ENCODE measurements at regions not wholly inside any gene's neighbourhood (a gene's known extent, or its start where the extent isn't known, plus 50 kb on each side); places are given as distances from the start of the nearest gene placed in this dataset.

DNA sequence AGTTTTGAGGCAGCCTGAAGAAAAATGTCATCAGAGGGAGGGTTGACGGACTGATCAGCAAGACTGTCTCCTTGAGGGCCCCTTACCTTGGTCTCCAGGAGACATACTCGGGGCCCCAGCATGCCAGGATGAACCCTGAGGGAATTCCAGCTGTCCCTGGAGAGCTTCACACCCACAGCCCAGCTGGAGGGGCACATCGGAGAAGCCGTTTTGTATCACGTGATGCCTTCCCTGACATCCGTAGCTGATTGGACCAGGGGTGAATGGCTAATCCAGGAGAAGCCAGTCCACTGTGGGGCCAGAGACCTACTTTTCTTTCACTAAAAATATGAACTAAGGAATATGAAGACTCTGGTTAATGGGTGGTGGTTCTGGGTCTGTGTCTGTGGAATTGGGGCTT, 86.0 kb upstream of the TP53I11 start:
- no peak for DNase-seq (ENCODE audit: low spot score)
- H3K27ac Mint-ChIP-seq (ENCODE audit: unreplicated experiment) = no peak overlapping the region
- no peak overlapping the region for H3K4me3 Mint-ChIP-seq (ENCODE audit: unreplicated experiment)
- peaks cover 18% of the 10 kb centered on the region for H3K9me3 Mint-ChIP-seq (ENCODE audit: low read depth)
- H3K27me3 Mint-ChIP-seq (ENCODE audit: low read depth) = peaks cover 18% of the 10 kb centered on the region
- TF ChIP-seq, protein P1, sequence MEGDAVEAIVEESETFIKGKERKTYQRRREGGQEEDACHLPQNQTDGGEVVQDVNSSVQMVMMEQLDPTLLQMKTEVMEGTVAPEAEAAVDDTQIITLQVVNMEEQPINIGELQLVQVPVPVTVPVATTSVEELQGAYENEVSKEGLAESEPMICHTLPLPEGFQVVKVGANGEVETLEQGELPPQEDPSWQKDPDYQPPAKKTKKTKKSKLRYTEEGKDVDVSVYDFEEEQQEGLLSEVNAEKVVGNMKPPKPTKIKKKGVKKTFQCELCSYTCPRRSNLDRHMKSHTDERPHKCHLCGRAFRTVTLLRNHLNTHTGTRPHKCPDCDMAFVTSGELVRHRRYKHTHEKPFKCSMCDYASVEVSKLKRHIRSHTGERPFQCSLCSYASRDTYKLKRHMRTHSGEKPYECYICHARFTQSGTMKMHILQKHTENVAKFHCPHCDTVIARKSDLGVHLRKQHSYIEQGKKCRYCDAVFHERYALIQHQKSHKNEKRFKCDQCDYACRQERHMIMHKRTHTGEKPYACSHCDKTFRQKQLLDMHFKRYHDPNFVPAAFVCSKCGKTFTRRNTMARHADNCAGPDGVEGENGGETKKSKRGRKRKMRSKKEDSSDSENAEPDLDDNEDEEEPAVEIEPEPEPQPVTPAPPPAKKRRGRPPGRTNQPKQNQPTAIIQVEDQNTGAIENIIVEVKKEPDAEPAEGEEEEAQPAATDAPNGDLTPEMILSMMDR (IDR thresholded peaks at IDR 0.05) = no peak
- H3K36me3 Mint-ChIP-seq (ENCODE audit: low read depth) = peaks cover 5% of the 10 kb centered on the region
- H3K4me1 Mint-ChIP-seq (ENCODE audit: low read depth) = no peaks in the 10 kb centered on the region

DNA sequence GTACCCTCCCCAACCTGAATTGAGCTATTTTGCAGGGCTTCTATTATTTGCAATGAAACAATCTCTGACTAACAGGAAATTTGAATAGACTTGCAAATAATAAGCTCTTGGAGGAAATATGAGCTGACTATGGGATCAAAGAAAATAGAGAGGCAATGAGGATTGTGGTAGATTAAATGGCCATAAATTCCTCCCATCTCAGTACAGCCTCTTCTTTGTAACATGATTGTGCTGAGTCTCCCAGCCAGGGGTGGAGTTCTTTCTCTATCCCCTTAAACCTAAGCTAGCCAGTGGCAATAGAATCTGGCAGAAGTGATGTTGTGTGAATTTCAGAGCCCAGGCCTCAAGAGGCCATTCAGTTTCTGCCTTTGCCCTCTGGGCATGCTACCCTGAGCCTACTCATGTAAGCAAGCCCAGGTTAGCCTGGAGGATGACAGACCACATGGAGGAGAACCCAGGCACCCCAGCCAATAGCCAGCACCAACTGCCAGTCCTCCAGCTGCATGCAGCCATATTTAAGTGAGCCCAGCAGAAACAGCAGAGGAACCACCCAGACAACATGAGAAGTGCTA, 86.8 kb upstream of the TP53I11 start:
- H3K36me3 Mint-ChIP-seq (ENCODE audit: low read depth) = peaks cover 5% of the 10 kb centered on the region

DNA sequence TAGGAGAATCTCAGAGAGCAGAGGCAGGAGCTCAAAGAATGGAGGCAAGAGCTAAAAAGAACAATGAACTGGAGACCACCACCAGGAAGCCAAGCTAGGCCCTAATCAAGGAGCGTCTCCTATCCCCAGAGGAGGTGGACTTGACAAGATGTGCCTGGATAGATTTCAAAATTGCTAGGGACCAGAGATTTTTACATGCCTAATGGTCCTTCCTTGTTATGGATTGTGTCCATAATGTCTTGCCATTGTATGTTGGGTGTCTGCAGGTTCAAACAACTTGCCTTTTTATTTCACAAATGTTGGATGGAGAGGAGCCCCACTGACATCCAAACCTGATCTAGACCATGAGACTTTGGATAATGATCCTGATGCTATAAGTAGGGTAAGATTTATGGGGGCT, 88.2 kb upstream of the TP53I11 start:
- H3K4me1 Mint-ChIP-seq (ENCODE audit: low read depth) = peaks cover 8% of the 10 kb centered on the region
- TF ChIP-seq, protein P1 (IDR thresholded peaks at IDR 0.05) = no peak
- peaks cover 3% of the 10 kb centered on the region for H3K27me3 Mint-ChIP-seq (ENCODE audit: low read depth)

More for the DNA sequence above, 86.8 kb upstream of the TP53I11 start:
- peaks cover 13% of the 10 kb centered on the region for H3K27me3 Mint-ChIP-seq (ENCODE audit: low read depth)
- peaks cover 18% of the 10 kb centered on the region for H3K9me3 Mint-ChIP-seq (ENCODE audit: low read depth)
- H3K4me3 Mint-ChIP-seq (ENCODE audit: unreplicated experiment) = no peak overlapping the region
- TF ChIP-seq, protein P1 (IDR thresholded peaks at IDR 0.05) = no peak
- no peak for DNase-seq (ENCODE audit: low spot score)
- peaks cover 3% of the 10 kb centered on the region for H3K4me1 Mint-ChIP-seq (ENCODE audit: low read depth)
- no peak overlapping the region for H3K27ac Mint-ChIP-seq (ENCODE audit: unreplicated experiment)

DNA sequence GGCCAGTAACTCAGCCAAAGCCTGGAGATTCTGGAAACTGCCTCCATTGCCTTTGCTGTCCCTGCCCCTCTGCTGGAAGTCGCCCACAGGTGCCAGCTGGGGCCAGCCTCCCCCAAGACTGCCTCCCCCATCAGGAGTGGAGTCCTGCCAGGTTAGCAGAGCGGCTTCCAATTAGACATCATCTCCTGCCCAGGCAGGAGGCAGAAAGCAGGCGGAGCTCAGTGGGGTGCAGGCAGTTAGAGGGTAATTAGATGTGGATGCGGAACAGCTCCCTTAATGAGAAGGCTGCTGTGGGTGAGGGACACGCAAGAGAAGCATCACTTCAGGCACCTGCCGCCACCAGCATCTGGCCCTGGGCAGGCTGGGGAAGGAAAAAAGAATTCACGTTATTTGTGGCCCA, 90.9 kb upstream of the TP53I11 start:
- H3K4me1 Mint-ChIP-seq (ENCODE audit: low read depth) = peaks cover 23% of the 10 kb centered on the region
- H3K27ac Mint-ChIP-seq (ENCODE audit: unreplicated experiment) = no peak overlapping the region
- peaks cover 15% of the 10 kb centered on the region for H3K9me3 Mint-ChIP-seq (ENCODE audit: low read depth)
- peaks cover 4% of the 10 kb centered on the region for H3K36me3 Mint-ChIP-seq (ENCODE audit: low read depth)
- no peak for DNase-seq (ENCODE audit: low spot score)
- H3K4me3 Mint-ChIP-seq (ENCODE audit: unreplicated experiment) = no peak overlapping the region
- H3K27me3 Mint-ChIP-seq (ENCODE audit: low read depth) = no peaks in the 10 kb centered on the region
- TF ChIP-seq, protein P1 (IDR thresholded peaks at IDR 0.05) = no peak

More for the DNA sequence above, 88.2 kb upstream of the TP53I11 start:
- H3K9me3 Mint-ChIP-seq (ENCODE audit: low read depth) = peaks cover 15% of the 10 kb centered on the region
- no peak overlapping the region for H3K4me3 Mint-ChIP-seq (ENCODE audit: unreplicated experiment)
- H3K27ac Mint-ChIP-seq (ENCODE audit: unreplicated experiment) = no peak overlapping the region
- DNase-seq (ENCODE audit: low spot score) = no peak
- peaks cover 3% of the 10 kb centered on the region for H3K36me3 Mint-ChIP-seq (ENCODE audit: low read depth)

DNA sequence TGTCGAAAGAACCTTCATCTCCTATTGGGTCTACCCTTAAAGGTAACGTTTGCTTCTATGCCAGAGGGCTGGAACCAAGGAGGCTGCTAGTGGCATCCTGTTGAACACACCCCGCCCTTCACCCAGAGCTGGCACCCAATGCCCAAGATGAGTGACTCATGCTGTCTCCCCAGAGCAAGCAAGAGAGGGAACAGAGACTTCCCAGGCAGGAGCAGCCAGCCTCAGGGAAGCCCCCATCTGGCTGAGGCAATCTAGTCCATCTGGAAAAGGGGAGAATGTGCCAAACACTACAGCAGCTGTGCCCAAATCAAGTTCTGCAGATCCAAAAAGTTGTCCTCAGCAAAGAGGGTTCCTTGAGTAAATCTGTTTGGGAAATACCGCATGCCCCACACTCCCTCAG, 91.9 kb upstream of the TP53I11 start:
- Mint-ChIP-seq H3K4me3 (ENCODE audit: unreplicated experiment) (no peak overlapping the region), H3K9me3 (ENCODE audit: low read depth) (peaks cover 15% of the 10 kb centered on the region), H3K27me3 (ENCODE audit: low read depth) (no peaks in the 10 kb centered on the region), H3K27ac (ENCODE audit: unreplicated experiment) (no peak overlapping the region), H3K4me1 (ENCODE audit: low read depth) (peaks cover 24% of the 10 kb centered on the region), H3K36me3 (ENCODE audit: low read depth) (peaks cover 4% of the 10 kb centered on the region)
- TF ChIP-seq, protein P1 (IDR thresholded peaks at IDR 0.05) = no peak
- DNase-seq (ENCODE audit: low spot score) = no peak
